ENCODE measurements at regions not wholly inside any gene's neighbourhood (a gene's known extent, or its start where the extent isn't known, plus 50 kb on each side); places are given as distances from the start of the nearest gene placed in this dataset.

DNA sequence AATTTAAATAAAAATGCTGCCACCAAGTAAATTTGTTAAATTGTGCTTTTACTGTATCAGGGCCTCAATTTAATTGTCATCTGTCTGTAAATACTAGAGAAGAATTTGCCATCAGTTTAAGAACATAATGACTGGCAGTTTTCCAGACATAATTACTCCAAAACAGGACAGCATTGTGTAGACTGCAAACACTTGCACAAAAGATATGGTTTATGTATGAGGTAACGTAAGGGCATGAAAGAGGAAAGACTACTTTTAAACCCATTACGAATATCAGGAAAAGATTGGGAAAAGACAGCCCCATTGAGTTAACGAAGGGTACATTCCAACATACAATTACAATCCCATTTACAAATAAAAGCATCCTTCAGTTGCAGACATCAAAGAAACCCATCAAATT lies 59.8 kb upstream of the KRR1 start:
- TF ChIP-seq, protein P1, sequence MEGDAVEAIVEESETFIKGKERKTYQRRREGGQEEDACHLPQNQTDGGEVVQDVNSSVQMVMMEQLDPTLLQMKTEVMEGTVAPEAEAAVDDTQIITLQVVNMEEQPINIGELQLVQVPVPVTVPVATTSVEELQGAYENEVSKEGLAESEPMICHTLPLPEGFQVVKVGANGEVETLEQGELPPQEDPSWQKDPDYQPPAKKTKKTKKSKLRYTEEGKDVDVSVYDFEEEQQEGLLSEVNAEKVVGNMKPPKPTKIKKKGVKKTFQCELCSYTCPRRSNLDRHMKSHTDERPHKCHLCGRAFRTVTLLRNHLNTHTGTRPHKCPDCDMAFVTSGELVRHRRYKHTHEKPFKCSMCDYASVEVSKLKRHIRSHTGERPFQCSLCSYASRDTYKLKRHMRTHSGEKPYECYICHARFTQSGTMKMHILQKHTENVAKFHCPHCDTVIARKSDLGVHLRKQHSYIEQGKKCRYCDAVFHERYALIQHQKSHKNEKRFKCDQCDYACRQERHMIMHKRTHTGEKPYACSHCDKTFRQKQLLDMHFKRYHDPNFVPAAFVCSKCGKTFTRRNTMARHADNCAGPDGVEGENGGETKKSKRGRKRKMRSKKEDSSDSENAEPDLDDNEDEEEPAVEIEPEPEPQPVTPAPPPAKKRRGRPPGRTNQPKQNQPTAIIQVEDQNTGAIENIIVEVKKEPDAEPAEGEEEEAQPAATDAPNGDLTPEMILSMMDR (IDR thresholded peaks at IDR 0.05), result no peak
- no peak for TF ChIP-seq POLR2A (IDR thresholded peaks at IDR 0.05)

Measured in thyroid gland (tissue), 4 donors.